H9 (cell line): ENCODE measurements at regions not wholly inside any gene's neighbourhood (a gene's known extent, or its start where the extent isn't known, plus 50 kb on each side); places are given as distances from the start of the nearest gene placed in this dataset.

ENCODE experiments used
- DNase-seq: peaks from one replicate; pipeline ENCODE4 v3.0.0-alpha.2; 2017
- H2AFZ ChIP-seq: one replicate; pipeline ENCODE4 v1.6.1; 2013; ENCODE audit warnings: mild to moderate bottlenecking, low read length, control low read depth, moderate library complexity
- H2AK5ac ChIP-seq: 2 replicates; pipeline ENCODE4 v1.6.1; 2013; ENCODE audit warnings: low read length, control low read depth, mixed read lengths; ENCODE audit not compliant: insufficient read length
- H2BK120ac ChIP-seq: one replicate; pipeline ENCODE4 v1.6.1; 2013; ENCODE audit warnings: low read depth, mild to moderate bottlenecking, low read length, control low read depth, inconsistent platforms; ENCODE audit not compliant: poor library complexity, severe bottlenecking
- H2BK12ac ChIP-seq: 2 replicates; pipeline ENCODE4 v1.6.1; 2013; ENCODE audit warnings: low read length, control low read depth, mixed read lengths, low read depth; ENCODE audit not compliant: insufficient read length
- H2BK15ac ChIP-seq: 2 replicates; pipeline ENCODE4 v1.6.1; 2013; ENCODE audit warnings: low read depth, low read length, control low read depth
- H2BK20ac ChIP-seq: one replicate; pipeline ENCODE4 v1.6.1; 2013; ENCODE audit warnings: low read depth, mild to moderate bottlenecking, low read length, control low read depth, inconsistent platforms; ENCODE audit not compliant: poor library complexity, severe bottlenecking
- H2BK5ac ChIP-seq: 2 replicates; pipeline ENCODE4 v1.6.1; 2013; ENCODE audit warnings: low read length, control low read depth, mixed read lengths; ENCODE audit not compliant: insufficient read length
- H3K14ac ChIP-seq: 2 replicates; pipeline ENCODE4 v1.6.1; 2013; ENCODE audit warnings: low read length, control low read depth; ENCODE audit not compliant: insufficient read depth
- H3K18ac ChIP-seq: 2 replicates; pipeline ENCODE4 v1.6.1; 2013; ENCODE audit warnings: low read depth, mild to moderate bottlenecking, mixed read lengths, low read length, control low read depth; ENCODE audit not compliant: insufficient read length
- H3K23ac ChIP-seq: 2 replicates; pipeline ENCODE4 v1.6.1; 2013; ENCODE audit warnings: low read length, control low read depth, mixed read lengths, low read depth; ENCODE audit not compliant: insufficient read length
- H3K23me2 ChIP-seq: 2 replicates; pipeline ENCODE4 v1.6.1; 2013; ENCODE audit warnings: low read depth, mild to moderate bottlenecking, mixed read lengths, low read length, control low read depth; ENCODE audit not compliant: insufficient read length, poor library complexity, severe bottlenecking
- H3K27ac ChIP-seq: 2 replicates; pipeline ENCODE4 v1.5.1; 2013; ENCODE audit warnings: low read length, control low read depth, mixed read lengths, low read depth; ENCODE audit not compliant: insufficient read length
- H3K27me3 ChIP-seq: 2 replicates; pipeline ENCODE4 v1.6.1; 2013; ENCODE audit warnings: low read length, control low read depth, inconsistent platforms; ENCODE audit not compliant: insufficient read depth
- H3K4ac ChIP-seq: 2 replicates; pipeline ENCODE4 v1.6.1; 2013; ENCODE audit warnings: low read depth, mild to moderate bottlenecking, control low read depth, inconsistent platforms, low read length, moderate library complexity
- H3K4me1 ChIP-seq: 2 replicates; pipeline ENCODE4 v1.6.1; 2013; ENCODE audit warnings: low read length, control low read depth, inconsistent platforms; ENCODE audit not compliant: insufficient read depth
- H3K4me2 ChIP-seq: 2 replicates; pipeline ENCODE4 v1.6.1; 2013; ENCODE audit warnings: low read length, control low read depth, mixed read lengths; ENCODE audit not compliant: insufficient read length, insufficient read depth
- H3K56ac ChIP-seq: 2 replicates; pipeline ENCODE4 v1.6.1; 2013; ENCODE audit warnings: low read depth, mild to moderate bottlenecking, mixed read lengths, low read length, control low read depth; ENCODE audit not compliant: insufficient read length
- H3K79me1 ChIP-seq: 2 replicates; pipeline ENCODE4 v1.6.1; 2013; ENCODE audit warnings: low read depth, mild to moderate bottlenecking, moderate library complexity, low read length, control low read depth, inconsistent platforms; ENCODE audit not compliant: insufficient read depth, poor library complexity, severe bottlenecking
- H3K79me2 ChIP-seq: 2 replicates; pipeline ENCODE4 v1.6.1; 2013; ENCODE audit warnings: low read length, control low read depth, inconsistent platforms; ENCODE audit not compliant: insufficient read depth
- H3K9ac ChIP-seq: 2 replicates; pipeline ENCODE4 v1.6.1; 2013; ENCODE audit warnings: low read length, control low read depth, mixed read lengths; ENCODE audit not compliant: insufficient read length; ENCODE audit errors: extremely low read depth
- H3K9me3 ChIP-seq: one replicate; pipeline ENCODE4 v1.6.1; 2013; ENCODE audit warnings: low read depth, low read length, inconsistent platforms; ENCODE audit not compliant: control insufficient read depth
- H3T11ph ChIP-seq: one replicate; pipeline ENCODE4 v1.6.1; 2013; ENCODE audit warnings: mild to moderate bottlenecking, low read length, control low read depth, inconsistent platforms
- H4K20me1 ChIP-seq: one replicate; pipeline ENCODE4 v1.6.1; 2013; ENCODE audit not compliant: control insufficient read depth, insufficient read length, insufficient read depth
- H4K5ac ChIP-seq: 2 replicates; pipeline ENCODE4 v1.6.1; 2013; ENCODE audit warnings: low read depth, mild to moderate bottlenecking, mixed read lengths, low read length, control low read depth; ENCODE audit not compliant: insufficient read length
- H4K8ac ChIP-seq: replicated peaks from 2 replicates; pipeline ENCODE4 v1.6.1; 2013; ENCODE audit warnings: low read length, control low read depth, mixed read lengths, low read depth; ENCODE audit not compliant: insufficient read length
- H4K91ac ChIP-seq: 2 replicates; pipeline ENCODE4 v1.6.1; 2013; ENCODE audit warnings: low read depth, mild to moderate bottlenecking, moderate library complexity, mixed read lengths, low read length, control low read depth; ENCODE audit not compliant: insufficient read length
- H3K27ac Mint-ChIP-seq, 3 experiments: 2 replicates in 2 of 3; 3 replicates in 1 of 3; pipeline ENCODE4 v1.8.0; 2020 to 2021; ENCODE audit warnings: mixed read lengths in 3 of 3, mild to moderate bottlenecking in 1 of 3, moderate library complexity in 1 of 3
- H3K27me3 Mint-ChIP-seq: 2 replicates; pipeline ENCODE4 v1.8.0; 2021; ENCODE audit warnings: low read depth, mild to moderate bottlenecking, moderate library complexity, mixed read lengths
- H3K36me3 Mint-ChIP-seq, 3 experiments: 2 replicates in 2 of 3; 3 replicates in 1 of 3; pipeline ENCODE4 v1.8.0; 2020 to 2021; ENCODE audit warnings: low read depth in 3 of 3, mixed read lengths in 3 of 3; ENCODE audit not compliant: insufficient read depth in 1 of 3
- H3K4me1 Mint-ChIP-seq, 2 experiments: 2 replicates each; pipeline ENCODE4 v1.8.0; 2020; ENCODE audit warnings: mixed read lengths in 2 of 2
- H3K4me3 Mint-ChIP-seq, 2 experiments: 2 replicates in 1 of 2; 3 replicates in 1 of 2; pipeline ENCODE4 v1.8.0; 2020 to 2021; ENCODE audit warnings: mild to moderate bottlenecking in 2 of 2, mixed read lengths in 2 of 2, moderate library complexity in 1 of 2
- H3K9me3 Mint-ChIP-seq, 2 experiments: 2 replicates in 1 of 2; 3 replicates in 1 of 2; pipeline ENCODE4 v1.8.0; 2020; ENCODE audit warnings: mild to moderate bottlenecking in 2 of 2, mixed read lengths in 2 of 2, moderate library complexity in 1 of 2
- WGBS: extraction: QIAGEN DNeasy Blood & Tissue Kit; methylation state at CpG from one replicate; pipeline ENCODE4 v1.1.7; 2013; ENCODE audit warnings: missing lambda C conversion rate, low lambda C conversion rate, mixed read lengths; ENCODE audit not compliant: insufficient read length; ENCODE audit errors: extremely low coverage; 5-methylcytosine and 5-hydroxymethylcytosine counted together
- TF ChIP-seq, protein P1 (sequence below): fragments of 200-600 bp; sonication (generic); conservative IDR thresholded peaks from 3 replicates; pipeline ENCODE4 v1.8.0; 2021; ENCODE audit warnings: antibody characterized with exemption, mild to moderate bottlenecking

DNA sequence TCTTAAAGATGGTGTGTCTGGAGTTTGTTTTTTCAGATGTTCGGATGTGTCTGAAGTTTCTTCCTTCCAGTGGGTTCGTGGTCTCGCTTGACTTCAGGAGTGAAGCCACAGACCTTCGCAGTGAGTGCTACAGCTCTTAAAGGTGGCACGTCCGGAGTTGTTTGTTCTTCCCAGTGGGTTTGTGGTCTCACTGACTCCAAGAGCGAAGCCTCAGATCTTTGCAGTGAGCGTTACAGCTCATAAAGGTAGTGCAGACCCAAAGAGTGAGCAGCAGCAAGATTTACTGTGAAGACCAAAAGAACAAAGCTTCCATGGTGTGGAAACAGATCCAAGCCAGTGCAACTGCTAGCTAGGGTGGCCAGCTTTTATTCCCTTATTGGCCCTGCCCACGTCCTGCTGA is 1430.4 kb upstream of the B3GALT2 start:
- Mint-ChIP-seq H3K4me3 (no peak overlapping the region), H3K4me1 (no peaks in the 10 kb centered on the region), H3K27me3 (no peaks in the 10 kb centered on the region), H3K36me3 (peaks cover 0 to 5% (median 3%) of the 10 kb centered on the region in 3 experiments; a peak in 3 of 7 replicates), H3K9me3 (peaks cover 5 to 19% of the 10 kb centered on the region in 2 experiments; a peak in 4 of 5 replicates), H3K27ac (no peak overlapping the region)
- Histone ChIP-seq H3K18ac (no peak overlapping the region), H2BK20ac (no peak overlapping the region), H4K5ac (no peak overlapping the region), H3K79me1 (no peaks in the 10 kb centered on the region), H3K9me3 (no peaks in the 10 kb centered on the region), H3T11ph (no peak overlapping the region), H2BK15ac (no peak overlapping the region), H3K14ac (no peak overlapping the region), H3K4me1 (no peaks in the 10 kb centered on the region), H3K27me3 (no peaks in the 10 kb centered on the region), H2BK120ac (no peak overlapping the region), H2AFZ (no peak overlapping the region), H2BK12ac (no peak overlapping the region), H2AK5ac (no peak overlapping the region), H3K4me2 (no peak overlapping the region), H4K8ac (no peak overlapping the region), H3K4ac (no peak overlapping the region), H4K91ac (no peak overlapping the region), H3K27ac (no peak overlapping the region), H3K79me2 (no peaks in the 10 kb centered on the region), H3K23ac (no peak overlapping the region), H3K56ac (no peak overlapping the region), H3K9ac (no peak overlapping the region), H2BK5ac (no peak overlapping the region), H4K20me1 (no peaks in the 10 kb centered on the region), H3K23me2 (no peaks in the 10 kb centered on the region)
- WGBS = no CpG with 5 or more reads among the region's 9 CpGs
- no peak for DNase-seq
- TF ChIP-seq, protein P1, sequence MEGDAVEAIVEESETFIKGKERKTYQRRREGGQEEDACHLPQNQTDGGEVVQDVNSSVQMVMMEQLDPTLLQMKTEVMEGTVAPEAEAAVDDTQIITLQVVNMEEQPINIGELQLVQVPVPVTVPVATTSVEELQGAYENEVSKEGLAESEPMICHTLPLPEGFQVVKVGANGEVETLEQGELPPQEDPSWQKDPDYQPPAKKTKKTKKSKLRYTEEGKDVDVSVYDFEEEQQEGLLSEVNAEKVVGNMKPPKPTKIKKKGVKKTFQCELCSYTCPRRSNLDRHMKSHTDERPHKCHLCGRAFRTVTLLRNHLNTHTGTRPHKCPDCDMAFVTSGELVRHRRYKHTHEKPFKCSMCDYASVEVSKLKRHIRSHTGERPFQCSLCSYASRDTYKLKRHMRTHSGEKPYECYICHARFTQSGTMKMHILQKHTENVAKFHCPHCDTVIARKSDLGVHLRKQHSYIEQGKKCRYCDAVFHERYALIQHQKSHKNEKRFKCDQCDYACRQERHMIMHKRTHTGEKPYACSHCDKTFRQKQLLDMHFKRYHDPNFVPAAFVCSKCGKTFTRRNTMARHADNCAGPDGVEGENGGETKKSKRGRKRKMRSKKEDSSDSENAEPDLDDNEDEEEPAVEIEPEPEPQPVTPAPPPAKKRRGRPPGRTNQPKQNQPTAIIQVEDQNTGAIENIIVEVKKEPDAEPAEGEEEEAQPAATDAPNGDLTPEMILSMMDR = no peak
